ENCODE measurements at regions not wholly inside any gene's neighbourhood (a gene's known extent, or its start where the extent isn't known, plus 50 kb on each side); places are given as distances from the start of the nearest gene placed in this dataset.

DNA sequence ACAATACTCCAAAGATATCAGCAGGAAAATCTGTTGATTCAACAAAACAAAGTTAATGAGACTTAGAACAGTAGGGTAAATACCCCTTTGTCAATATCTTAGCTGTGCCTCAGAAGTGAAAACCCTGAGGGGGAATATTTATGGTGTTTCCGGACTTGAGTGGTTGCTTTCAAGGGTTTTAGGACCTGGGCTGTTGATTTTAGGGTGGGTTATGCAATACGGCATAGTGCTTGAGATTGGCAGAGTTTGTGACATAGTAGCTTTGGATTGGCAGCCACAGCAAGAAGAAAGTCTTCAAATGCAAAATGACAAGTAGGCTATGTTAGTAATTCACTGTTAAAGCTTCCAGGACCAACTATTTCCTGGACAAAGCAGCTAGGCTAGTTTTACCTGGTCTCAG, 826.3 kb upstream of the CDH2 start:
- TF ChIP-seq EZH2 (IDR thresholded peaks at IDR 0.05; ENCODE audit: borderline replicate concordance, low read depth, low read length, severe bottlenecking): no peak
- no peak for TF ChIP-seq CTCF (IDR thresholded peaks at IDR 0.05; ENCODE audit: borderline replicate concordance, extremely low read depth, low read length, poor library complexity, severe bottlenecking)
- H3K9me3 ChIP-seq (ENCODE audit: insufficient read depth, low read length, severe bottlenecking): no peaks in the 10 kb centered on the region
- no peak overlapping the region for H3K27ac ChIP-seq (ENCODE audit: low read length)
- no peak for ATAC-seq (ENCODE audit: insufficient read depth, low read depth)
- H3K79me2 ChIP-seq (ENCODE audit: insufficient read depth, low read length): no peaks in the 10 kb centered on the region
- DNase-seq: no peak
- no peaks in the 10 kb centered on the region for H3K36me3 ChIP-seq (ENCODE audit: insufficient read depth, low read length)
- H3K9ac ChIP-seq (ENCODE audit: low read depth, low read length): no peak overlapping the region
- no peak overlapping the region for H3K4me3 ChIP-seq (ENCODE audit: low read depth in 1 of 2, low read length in 2 of 2)
- no peaks in the 10 kb centered on the region for H3K27me3 ChIP-seq (ENCODE audit: insufficient read depth, low read length, poor library complexity)
- no peaks in the 10 kb centered on the region for H3K4me1 ChIP-seq (ENCODE audit: insufficient read depth, low read length)
- H4K20me1 ChIP-seq (ENCODE audit: insufficient read depth, low read length): no peaks in the 10 kb centered on the region
- H3K4me2 ChIP-seq (ENCODE audit: insufficient read depth, low read length): no peak overlapping the region
- no peak overlapping the region for H2AFZ ChIP-seq (ENCODE audit: low read depth, low read length)

- Histone ChIP-seq H2AFZ (ENCODE audit: low read depth, low read length) (no peak overlapping the region), H3K27ac (ENCODE audit: low read length) (no peak overlapping the region), H3K36me3 (ENCODE audit: insufficient read depth, low read length) (no peaks in the 10 kb centered on the region), H3K79me2 (ENCODE audit: insufficient read depth, low read length) (no peaks in the 10 kb centered on the region), H3K4me3 (ENCODE audit: low read depth in 1 of 2, low read length in 2 of 2) (no peak overlapping the region), H3K4me2 (ENCODE audit: insufficient read depth, low read length) (no peak overlapping the region), H3K27me3 (ENCODE audit: insufficient read depth, low read length, poor library complexity) (no peaks in the 10 kb centered on the region), H3K9me3 (ENCODE audit: insufficient read depth, low read length, severe bottlenecking) (no peaks in the 10 kb centered on the region), H3K4me1 (ENCODE audit: insufficient read depth, low read length) (no peaks in the 10 kb centered on the region), H4K20me1 (ENCODE audit: insufficient read depth, low read length) (no peaks in the 10 kb centered on the region), H3K9ac (ENCODE audit: low read depth, low read length) (no peak overlapping the region)
- ATAC-seq (ENCODE audit: insufficient read depth, low read depth) (no peak), DNase-seq (no peak)
- TF ChIP-seq EZH2 (IDR thresholded peaks at IDR 0.05; ENCODE audit: borderline replicate concordance, low read depth, low read length, severe bottlenecking) (no peak), CTCF (IDR thresholded peaks at IDR 0.05; ENCODE audit: borderline replicate concordance, extremely low read depth, low read length, poor library complexity, severe bottlenecking) (no peak)
Observed at GRCh38 chr18:29002747-29003146, 825.8 kb upstream of the CDH2 start.

DNA sequence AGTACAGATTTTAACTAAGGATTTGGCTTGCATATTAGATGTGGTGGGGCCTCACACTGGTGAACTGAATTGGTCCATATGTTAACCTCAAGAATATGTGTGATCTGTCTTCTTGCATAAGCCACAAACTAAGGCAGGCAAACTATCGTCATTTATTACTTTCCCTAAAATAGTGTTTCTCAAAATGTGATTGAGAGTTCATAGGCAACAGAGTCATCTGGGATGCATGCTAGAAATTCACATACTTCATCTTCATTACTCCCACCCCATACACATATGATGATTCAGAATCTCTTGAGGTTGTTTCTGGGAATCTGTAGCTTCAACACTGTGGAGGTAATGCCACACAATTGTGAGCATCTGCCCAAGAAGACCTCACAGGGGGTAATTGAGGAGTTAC, 822.8 kb upstream of the CDH2 start:
- Histone ChIP-seq H4K20me1 (ENCODE audit: insufficient read depth, low read length) (no peaks in the 10 kb centered on the region), H2AFZ (ENCODE audit: low read depth, low read length) (peak overlapping the region; percentile 31), H3K4me3 (ENCODE audit: low read depth in 1 of 2, low read length in 2 of 2) (no peak overlapping the region), H3K27ac (ENCODE audit: low read length) (no peak overlapping the region), H3K9ac (ENCODE audit: low read depth, low read length) (no peak overlapping the region), H3K36me3 (ENCODE audit: insufficient read depth, low read length) (no peaks in the 10 kb centered on the region), H3K4me2 (ENCODE audit: insufficient read depth, low read length) (no peak overlapping the region), H3K4me1 (ENCODE audit: insufficient read depth, low read length) (no peaks in the 10 kb centered on the region), H3K27me3 (ENCODE audit: insufficient read depth, low read length, poor library complexity) (no peaks in the 10 kb centered on the region), H3K79me2 (ENCODE audit: insufficient read depth, low read length) (no peaks in the 10 kb centered on the region), H3K9me3 (ENCODE audit: insufficient read depth, low read length, severe bottlenecking) (no peaks in the 10 kb centered on the region)
- ATAC-seq (ENCODE audit: insufficient read depth, low read depth): no peak
- TF ChIP-seq EZH2 (IDR thresholded peaks at IDR 0.05; ENCODE audit: borderline replicate concordance, low read depth, low read length, severe bottlenecking) (no peak), CTCF (IDR thresholded peaks at IDR 0.05; ENCODE audit: borderline replicate concordance, extremely low read depth, low read length, poor library complexity, severe bottlenecking) (no peak)
- no peak for DNase-seq

DNA sequence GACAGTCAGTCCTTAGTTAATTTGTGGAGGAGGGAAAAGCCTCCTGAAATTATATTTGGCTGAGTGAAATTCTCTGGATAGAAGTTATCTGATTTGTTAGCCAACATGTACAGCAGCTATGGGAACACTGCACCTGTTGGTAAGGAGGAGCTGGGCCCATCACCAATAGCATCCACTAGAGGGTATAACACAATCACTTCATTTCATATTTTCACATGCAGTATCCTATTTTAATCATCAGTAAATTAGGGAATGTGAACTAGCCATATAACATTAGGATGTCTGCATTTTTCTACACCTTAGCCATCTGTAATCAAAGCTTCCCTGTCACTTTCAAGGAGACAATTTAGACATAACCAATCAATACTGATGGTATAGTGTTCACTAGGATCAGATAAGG, 818.4 kb upstream of the CDH2 start:
- no peak for ATAC-seq (ENCODE audit: insufficient read depth, low read depth)

More for the DNA sequence above, 818.4 kb upstream of the CDH2 start:
- H3K79me2 ChIP-seq (ENCODE audit: insufficient read depth, low read length): no peaks in the 10 kb centered on the region
- no peak overlapping the region for H3K4me2 ChIP-seq (ENCODE audit: insufficient read depth, low read length)
- H3K4me3 ChIP-seq (ENCODE audit: low read depth in 1 of 2, low read length in 2 of 2): no peak overlapping the region
- no peaks in the 10 kb centered on the region for H3K4me1 ChIP-seq (ENCODE audit: insufficient read depth, low read length)
- no peaks in the 10 kb centered on the region for H3K9me3 ChIP-seq (ENCODE audit: insufficient read depth, low read length, severe bottlenecking)
- no peaks in the 10 kb centered on the region for H4K20me1 ChIP-seq (ENCODE audit: insufficient read depth, low read length)
- DNase-seq: no peak
- H3K27me3 ChIP-seq (ENCODE audit: insufficient read depth, low read length, poor library complexity): no peaks in the 10 kb centered on the region
- TF ChIP-seq EZH2 (IDR thresholded peaks at IDR 0.05; ENCODE audit: borderline replicate concordance, low read depth, low read length, severe bottlenecking) (no peak), CTCF (IDR thresholded peaks at IDR 0.05; ENCODE audit: borderline replicate concordance, extremely low read depth, low read length, poor library complexity, severe bottlenecking) (peak; percentile 22)
- H3K36me3 ChIP-seq (ENCODE audit: insufficient read depth, low read length): no peaks in the 10 kb centered on the region
- no peak overlapping the region; the same call in 1 of the 2 replicates for H2AFZ ChIP-seq (ENCODE audit: low read depth, low read length)
- H3K9ac ChIP-seq (ENCODE audit: low read depth, low read length): no peak overlapping the region
- no peak overlapping the region for H3K27ac ChIP-seq (ENCODE audit: low read length)
